ENCODE measurements at regions not wholly inside any gene's neighbourhood (a gene's known extent, or its start where the extent isn't known, plus 50 kb on each side); places are given as distances from the start of the nearest gene placed in this dataset.

GRCh38 chr7:131107337-131108211 is 220.1 kb upstream of the MKLN1 start:
- intact Hi-C loops (cut with micrococcal nuclease) (loop anchor here (5.0 to 10.0 kb wide), 5 partner anchors 195 to 545 kb away; no protein-coding TSS in a partner anchor), dilution Hi-C loops (cut with MboI; ENCODE audit: extremely low pct_ligation_motif_present, low sequenced_read_pairs) (no loop called here)
- CTCF ChIA-PET, result interaction anchor here (0.6 to 2.5 kb wide), 5 partner anchors 10 to 316 kb away, joined by 3 to 13 read pairs (median 6); no protein-coding TSS in a partner anchor
- H3K9ac ChIP-seq (replicated peaks; ENCODE audit: extremely low read depth, insufficient read depth, low read length), result peak overlapping the region; percentile 98
- no peaks in the 10 kb centered on the region for H4K20me1 ChIP-seq (replicated peaks; ENCODE audit: control insufficient read depth, extremely low read depth, insufficient read depth, low read length)
- no peaks in the 10 kb centered on the region for H3K27me3 ChIP-seq (ENCODE audit: control insufficient read depth in 2 of 2, insufficient read depth in 2 of 2, low read length in 2 of 2)
- H3K9me3 ChIP-seq (replicated peaks; ENCODE audit: control insufficient read depth, insufficient read depth, low read length), result no peaks in the 10 kb centered on the region
- H3K4me1 ChIP-seq (ENCODE audit: control insufficient read depth, extremely low read depth, insufficient read depth, low read length), result peaks cover 41% of the 10 kb centered on the region
- no peaks in the 10 kb centered on the region for H3K9me1 ChIP-seq (replicated peaks; ENCODE audit: control insufficient read depth, extremely low read depth, insufficient read depth, low read length)
- POLR2A ChIA-PET, result interaction anchor here (0.6 kb wide), 1 partner anchor 138 kb away, joined by 5 read pairs; no protein-coding TSS in a partner anchor
- H3K27ac ChIP-seq (ENCODE audit: insufficient read depth, low read depth, low read length), result peak overlapping the region; percentile 98
- peak overlapping the region; percentile 61 to 79 (median 63) for H3K4me3 ChIP-seq (replicated peaks in 1 of 3; ENCODE audit: insufficient read depth in 1 of 3, low read depth in 1 of 3, low read length in 3 of 3)
- peak overlapping the region; percentile 83 for H3K4me2 ChIP-seq (ENCODE audit: insufficient read depth, low read length)
- peak; percentile 49 for FAIRE-seq
- peak overlapping the region; percentile 55 for H2AFZ ChIP-seq (ENCODE audit: low read depth, low read length)
- no peaks in the 10 kb centered on the region for H3K36me3 ChIP-seq (ENCODE audit: control insufficient read depth in 2 of 2, extremely low read depth in 1 of 2, insufficient read depth in 2 of 2, low read length in 2 of 2)
- TSS peak; percentile 26 for BruUV-seq (replicated peaks)
- DNase-seq (ENCODE audit: low read depth, low spot score), result peak; percentile 92
- no peak for TF ChIP-seq JUN (IDR thresholded peaks at IDR 0.05; ENCODE audit: borderline replicate concordance, insufficient read depth, insufficient read length, low read depth)
- peak; percentile 85 for TF ChIP-seq MAX (IDR thresholded peaks at IDR 0.05; ENCODE audit: insufficient read depth, insufficient read length)
- peak; percentile 4 for TF ChIP-seq POLR2AphosphoS5 (IDR thresholded peaks at IDR 0.05; ENCODE audit: insufficient read depth, low read depth, low read length)
- peaks cover 28% of the 10 kb centered on the region for H3K79me2 ChIP-seq (ENCODE audit: control insufficient read depth, insufficient read depth, low read length)

- H3K27me3 ChIP-seq (ENCODE audit: control insufficient read depth in 2 of 2, insufficient read depth in 2 of 2, low read length in 2 of 2), result no peaks in the 10 kb centered on the region
- no peaks in the 10 kb centered on the region for H4K20me1 ChIP-seq (replicated peaks; ENCODE audit: control insufficient read depth, extremely low read depth, insufficient read depth, low read length)
- DNase-seq (ENCODE audit: low read depth, low spot score) (no peak), FAIRE-seq (peak; percentile 65)
- peak overlapping the region; percentile 98 for H3K9ac ChIP-seq (replicated peaks; ENCODE audit: extremely low read depth, insufficient read depth, low read length)
- H3K9me1 ChIP-seq (replicated peaks; ENCODE audit: control insufficient read depth, extremely low read depth, insufficient read depth, low read length), result no peaks in the 10 kb centered on the region
- ChIA-PET CTCF (interaction anchor here (1.1 to 2.8 kb wide), 7 partner anchors 22 to 316 kb away, joined by 3 to 13 read pairs (median 10); partner anchors contain the start of gene MKLN1), POLR2A (no interaction called here)
- intact Hi-C loops (cut with micrococcal nuclease) (loop anchor here (5.0 to 10.0 kb wide), 5 partner anchors 196 to 544 kb away; no protein-coding TSS in a partner anchor), dilution Hi-C loops (cut with MboI; ENCODE audit: extremely low pct_ligation_motif_present, low sequenced_read_pairs) (no loop called here)
- peaks cover 41% of the 10 kb centered on the region for H3K4me1 ChIP-seq (ENCODE audit: control insufficient read depth, extremely low read depth, insufficient read depth, low read length)
- H3K79me2 ChIP-seq (ENCODE audit: control insufficient read depth, insufficient read depth, low read length), result peaks cover 25% of the 10 kb centered on the region
- peak overlapping the region; percentile 98 for H3K27ac ChIP-seq (ENCODE audit: insufficient read depth, low read depth, low read length)
- TF ChIP-seq GATA2 (IDR thresholded peaks at IDR 0.05; ENCODE audit: insufficient read depth, insufficient read length, low read depth, low read length) (no peak), MAX (IDR thresholded peaks at IDR 0.05; ENCODE audit: insufficient read depth, insufficient read length) (no peak), FOS (IDR thresholded peaks at IDR 0.05; ENCODE audit: borderline replicate concordance, insufficient read depth, low read length) (no peak), POLR2A (IDR thresholded peaks at IDR 0.05; ENCODE audit: low read depth, low read length) (no peak), EZH2 (IDR thresholded peaks at IDR 0.05; ENCODE audit: borderline replicate concordance, low read depth, low read length, severe bottlenecking) (no peak), JUN (IDR thresholded peaks at IDR 0.05; ENCODE audit: borderline replicate concordance, insufficient read depth, insufficient read length, low read depth) (no peak), POLR2AphosphoS5 (IDR thresholded peaks at IDR 0.05; ENCODE audit: insufficient read depth, low read depth, low read length) (no peak), MYC (IDR thresholded peaks at IDR 0.05; ENCODE audit: low read depth, low read length) (no peak), CTCF (IDR thresholded peaks at IDR 0.05; ENCODE audit: extremely low read depth in 1 of 2, insufficient read depth in 1 of 2, low read depth in 1 of 2, low read length in 2 of 2) (no peak)
- no peaks in the 10 kb centered on the region for H3K9me3 ChIP-seq (replicated peaks; ENCODE audit: control insufficient read depth, insufficient read depth, low read length)
- BruUV-seq (replicated peaks), result no TSS peak
- peak overlapping the region; percentile 61 to 79 (median 63) for H3K4me3 ChIP-seq (replicated peaks in 1 of 3; ENCODE audit: insufficient read depth in 1 of 3, low read depth in 1 of 3, low read length in 3 of 3)
- peak overlapping the region; percentile 55 for H2AFZ ChIP-seq (ENCODE audit: low read depth, low read length)
- no peaks in the 10 kb centered on the region for H3K36me3 ChIP-seq (ENCODE audit: control insufficient read depth in 2 of 2, extremely low read depth in 1 of 2, insufficient read depth in 2 of 2, low read length in 2 of 2)
- peak overlapping the region; percentile 83 for H3K4me2 ChIP-seq (ENCODE audit: insufficient read depth, low read length)
Observed at GRCh38 chr7:131108212-131108940, 219.3 kb upstream of the MKLN1 start.
